GM12878 (cell line): ENCODE measurements at regions not wholly inside any gene's neighbourhood (a gene's known extent, or its start where the extent isn't known, plus 50 kb on each side); places are given as distances from the start of the nearest gene placed in this dataset.

ENCODE experiments used
- ATAC-seq: fragments of 200-7000 bp; cut with Tn5 transposase; 3 replicates; pipeline ENCODE4 v1.9.1; 2020; ENCODE audit warnings: mild to moderate bottlenecking, moderate library complexity
- BruUV-seq: library from RNA; stranded (reverse); fragments of 400-500 nt; replicated peaks from 2 replicates; lab custom pipeline; 2021; lab: Mats Ljungman, UMichigan
- CTCF ChIA-PET: fragments of 300-600 bp; sonication (Branson Sonifier 250); formaldehyde crosslinking; extraction: SDS; loops from one replicate; lab custom pipeline; 2021; ENCODE audit warnings: inconsistent platforms; lab: Yijun Ruan, JAX
- POLR2A ChIA-PET: fragments of 350-600 bp; formaldehyde crosslinking; extraction: SDS; loops from one replicate; lab custom pipeline; 2021; ENCODE audit warnings: inconsistent platforms; lab: Charles Lee
- RAD21 ChIA-PET: fragments of 300-600 bp; sonication (Branson Sonifier 250); formaldehyde crosslinking; loops from one replicate; lab custom pipeline; 2023; ENCODE audit warnings: antibody characterized with exemption; ENCODE audit not compliant: unreplicated experiment; lab: Charles Lee
- SMC1A ChIA-PET: fragments of 300-600 bp; sonication (Branson Sonifier 250); formaldehyde crosslinking; loops from one replicate; lab custom pipeline; 2023; ENCODE audit not compliant: unreplicated experiment, uncharacterized antibody; lab: Charles Lee
- DNase-seq: peaks from one replicate; pipeline ENCODE4 v3.0.0-alpha.2; 2011; ENCODE audit warnings: low read depth, low spot score
- FAIRE-seq: peaks from 3 replicates; lab custom pipeline; 2011; peaks lifted over from hg19 to GRCh38; lab: Jason Lieb, UNC
- H2AFZ ChIP-seq: 2 replicates; pipeline ENCODE4 v1.6.0; 2011; ENCODE audit warnings: low read depth, low read length, control low read depth; ENCODE audit not compliant: control insufficient read depth
- H3K27ac ChIP-seq: 2 replicates; pipeline ENCODE4 v1.5.1; 2011; ENCODE audit warnings: control low read depth; ENCODE audit not compliant: control insufficient read depth, insufficient read depth
- H3K27me3 ChIP-seq, 2 experiments: replicated peaks in 1 of 2; 2 replicates each; pipeline versions ENCODE4 v1.6.0 to v1.6.1; 2011; ENCODE audit warnings: low read length in 1 of 2; ENCODE audit not compliant: control insufficient read depth in 2 of 2, insufficient read depth in 2 of 2
- H3K36me3 ChIP-seq, 2 experiments: 2 replicates each; pipeline ENCODE4 v1.5.1; 2011; ENCODE audit warnings: low read length in 1 of 2; ENCODE audit not compliant: control insufficient read depth in 2 of 2, insufficient read depth in 2 of 2
- H3K4me1 ChIP-seq: 2 replicates; pipeline ENCODE4 v1.6.1; 2011; ENCODE audit warnings: mild to moderate bottlenecking, low read length, moderate library complexity, mixed read lengths; ENCODE audit not compliant: control insufficient read depth, insufficient read depth
- H3K4me2 ChIP-seq: 2 replicates; pipeline ENCODE4 v1.6.0; 2011; ENCODE audit warnings: control low read depth; ENCODE audit not compliant: control insufficient read depth, insufficient read depth
- H3K4me3 ChIP-seq: fragments of 200-600 bp; sonication (generic); 2 replicates; pipeline ENCODE4 v1.5.1; 2016
- H3K79me2 ChIP-seq: 2 replicates; pipeline ENCODE4 v1.6.0; 2011; ENCODE audit warnings: low read length; ENCODE audit not compliant: control insufficient read depth, insufficient read depth
- H3K9ac ChIP-seq: 2 replicates; pipeline ENCODE4 v1.8.0; 2011; ENCODE audit warnings: low read length, control low read depth, mixed read lengths; ENCODE audit not compliant: control insufficient read depth, insufficient read depth
- H3K9me3 ChIP-seq: replicated peaks from 3 replicates; pipeline ENCODE4 v1.5.1; 2011; ENCODE audit warnings: mild to moderate bottlenecking, low read length; ENCODE audit not compliant: control insufficient read depth, insufficient read depth
- H4K20me1 ChIP-seq: 2 replicates; pipeline ENCODE4 v1.6.0; 2011; ENCODE audit not compliant: control insufficient read depth, insufficient read depth
- MYC ChIP-seq: IDR thresholded peaks from 2 replicates; pipeline ENCODE4 v1.6.1; 2011; ENCODE audit warnings: mild to moderate bottlenecking, low read length, moderate library complexity, inconsistent platforms; ENCODE audit not compliant: insufficient read depth, insufficient replicate concordance, insufficient read length, severe bottlenecking
- STAT1 ChIP-seq: fragments of 450-650 bp; conservative IDR thresholded peaks from 2 replicates; pipeline ENCODE4 v1.6.1; 2014; ENCODE audit warnings: antibody characterized with exemption, mild to moderate bottlenecking
- SUPT20H ChIP-seq: IDR thresholded peaks from 2 replicates; pipeline ENCODE4 v1.6.1; 2011; ENCODE audit warnings: low read depth, mild to moderate bottlenecking, low read length, moderate library complexity, borderline replicate concordance; ENCODE audit not compliant: control insufficient read depth
- WGBS: methylation state at CpG from one replicate; pipeline ENCODE4 v1.1.6; 2016; ENCODE audit warnings: low lambda C conversion rate; ENCODE audit not compliant: insufficient replicate concordance, insufficient coverage; ENCODE audit errors: missing lambda C conversion rate; 5-methylcytosine and 5-hydroxymethylcytosine counted together
- in situ Hi-C: fragments of 300-500 bp; cut with MboI; formaldehyde crosslinking; loops from 9 replicates; pipeline ENCODE4 v1.14.3; 2018; ENCODE audit warnings: mixed read lengths
- intact Hi-C: fragments of 100-400 bp; cut with micrococcal nuclease; formaldehyde crosslinking; loops from one replicate; pipeline ENCODE4 v1.14.2; 2022; ENCODE audit not compliant: unreplicated experiment
- TF ChIP-seq, protein P1 (sequence below): fragments of 150-350 bp; IDR thresholded peaks from 2 replicates; pipeline ENCODE4 v1.6.1; 2014; ENCODE audit warnings: mild to moderate bottlenecking, low read depth, low read length

GRCh38 chr2:226362980-226363379 lies 436.6 kb downstream of the IRS1 start:
- H3K9ac ChIP-seq = no peak overlapping the region
- H3K9me3 ChIP-seq = no peaks in the 10 kb centered on the region
- intact Hi-C loops (no loop called here), in situ Hi-C loops (no loop called here)
- ChIA-PET POLR2A (no interaction called here), CTCF (no interaction called here), RAD21 (no interaction called here)
- FAIRE-seq (no peak), ATAC-seq (no peak), DNase-seq (no peak)
- no TSS peak for BruUV-seq
- H4K20me1 ChIP-seq = no peaks in the 10 kb centered on the region
- H3K4me1 ChIP-seq = no peaks in the 10 kb centered on the region
- H3K4me3 ChIP-seq = no peak overlapping the region
- no peaks in the 10 kb centered on the region for H3K79me2 ChIP-seq
- H3K27me3 ChIP-seq = no peaks in the 10 kb centered on the region
- WGBS = 48% methylated on average over 2 of the region's 2 CpGs
- H3K4me2 ChIP-seq = no peak overlapping the region
- TF ChIP-seq MYC (no peak), STAT1 (no peak)
- TF ChIP-seq, protein P1, sequence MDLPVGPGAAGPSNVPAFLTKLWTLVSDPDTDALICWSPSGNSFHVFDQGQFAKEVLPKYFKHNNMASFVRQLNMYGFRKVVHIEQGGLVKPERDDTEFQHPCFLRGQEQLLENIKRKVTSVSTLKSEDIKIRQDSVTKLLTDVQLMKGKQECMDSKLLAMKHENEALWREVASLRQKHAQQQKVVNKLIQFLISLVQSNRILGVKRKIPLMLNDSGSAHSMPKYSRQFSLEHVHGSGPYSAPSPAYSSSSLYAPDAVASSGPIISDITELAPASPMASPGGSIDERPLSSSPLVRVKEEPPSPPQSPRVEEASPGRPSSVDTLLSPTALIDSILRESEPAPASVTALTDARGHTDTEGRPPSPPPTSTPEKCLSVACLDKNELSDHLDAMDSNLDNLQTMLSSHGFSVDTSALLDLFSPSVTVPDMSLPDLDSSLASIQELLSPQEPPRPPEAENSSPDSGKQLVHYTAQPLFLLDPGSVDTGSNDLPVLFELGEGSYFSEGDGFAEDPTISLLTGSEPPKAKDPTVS = no peak
- TF ChIP-seq, all 136 proteins: peak for 0
- SMC1A ChIA-PET = no interaction called here
- Histone ChIP-seq H3K27ac (no peak overlapping the region), H2AFZ (no peak overlapping the region), H3K36me3 (no peaks in the 10 kb centered on the region)

GRCh38 chr2:226360658-226361057 lies 439.0 kb downstream of the IRS1 start:
- ChIA-PET POLR2A (no interaction called here), SMC1A (no interaction called here), CTCF (no interaction called here), RAD21 (no interaction called here)
- no peaks in the 10 kb centered on the region for H3K36me3 ChIP-seq
- no peaks in the 10 kb centered on the region for H3K4me1 ChIP-seq
- BruUV-seq = no TSS peak
- no peak overlapping the region for H2AFZ ChIP-seq
- H3K9ac ChIP-seq = no peak overlapping the region
- no peak for TF ChIP-seq SUPT20H
- FAIRE-seq = no peak
- H3K4me3 ChIP-seq = no peak overlapping the region
- H4K20me1 ChIP-seq = no peaks in the 10 kb centered on the region
- no peak overlapping the region for H3K4me2 ChIP-seq
- 31% methylated on average over 2 of the region's 2 CpGs for WGBS
- intact Hi-C loops = no loop called here
- H3K9me3 ChIP-seq = no peaks in the 10 kb centered on the region
- H3K79me2 ChIP-seq = no peaks in the 10 kb centered on the region
- H3K27me3 ChIP-seq = no peaks in the 10 kb centered on the region
- H3K27ac ChIP-seq = no peak overlapping the region
- in situ Hi-C loops = no loop called here
- no peak for ATAC-seq
- DNase-seq = no peak
